Gastroesophageal sphincter (tissue), 3 donors: ENCODE measurements at regions not wholly inside any gene's neighbourhood (a gene's known extent, or its start where the extent isn't known, plus 50 kb on each side); places are given as distances from the start of the nearest gene placed in this dataset.

Experiments
- EP300 ChIP-seq: sonication (generic); formaldehyde crosslinking; IDR thresholded peaks from one replicate; pipeline ENCODE4 v1.6.1; 2017; ENCODE audit warnings: antibody characterized with exemption, mild to moderate bottlenecking
- POLR2A ChIP-seq, 2 donors: fragments of 450-650 bp; IDR thresholded peaks; one replicate each; pipeline ENCODE4 v1.6.1; 2017; ENCODE audit warnings: antibody characterized with exemption in 2 of 2, mild to moderate bottlenecking in 2 of 2, moderate library complexity in 1 of 2
- POLR2AphosphoS5 ChIP-seq: sonication (generic); formaldehyde crosslinking; IDR thresholded peaks from one replicate; pipeline ENCODE4 v1.6.1; 2017; ENCODE audit warnings: antibody characterized with exemption
- TF ChIP-seq, protein P1 (sequence below), 4 experiments: fragments of 200-600 bp in 2 of 4; fragments of 450-650 bp in 2 of 4; sonication (generic) in 1 of 4; IDR thresholded peaks; one replicate each; pipeline ENCODE4 v1.5.1; 2017 to 2019; ENCODE audit warnings: antibody characterized with exemption in 4 of 4, mild to moderate bottlenecking in 2 of 4, moderate library complexity in 2 of 4

DNA sequence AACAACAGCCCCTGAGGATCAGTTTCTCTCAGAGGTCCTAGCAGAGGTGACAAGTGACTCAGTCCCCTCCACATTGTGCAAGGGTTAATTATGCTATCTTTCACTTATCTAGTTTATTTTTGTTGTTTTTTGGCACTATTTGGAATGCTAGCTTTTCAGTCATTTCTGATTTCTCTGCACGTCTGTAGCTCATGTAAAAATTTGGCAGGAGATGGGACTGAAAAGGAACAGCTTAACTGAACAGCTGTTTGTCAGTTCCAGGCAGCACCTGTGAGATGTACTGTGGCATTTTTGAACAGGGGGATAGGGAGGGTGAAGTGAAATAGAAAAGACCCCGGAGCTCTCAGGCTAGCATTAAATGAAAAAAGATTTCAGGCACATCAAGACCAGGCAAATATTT, 313.5 kb downstream of the SUCLA2 start:
- TF ChIP-seq, protein P1, sequence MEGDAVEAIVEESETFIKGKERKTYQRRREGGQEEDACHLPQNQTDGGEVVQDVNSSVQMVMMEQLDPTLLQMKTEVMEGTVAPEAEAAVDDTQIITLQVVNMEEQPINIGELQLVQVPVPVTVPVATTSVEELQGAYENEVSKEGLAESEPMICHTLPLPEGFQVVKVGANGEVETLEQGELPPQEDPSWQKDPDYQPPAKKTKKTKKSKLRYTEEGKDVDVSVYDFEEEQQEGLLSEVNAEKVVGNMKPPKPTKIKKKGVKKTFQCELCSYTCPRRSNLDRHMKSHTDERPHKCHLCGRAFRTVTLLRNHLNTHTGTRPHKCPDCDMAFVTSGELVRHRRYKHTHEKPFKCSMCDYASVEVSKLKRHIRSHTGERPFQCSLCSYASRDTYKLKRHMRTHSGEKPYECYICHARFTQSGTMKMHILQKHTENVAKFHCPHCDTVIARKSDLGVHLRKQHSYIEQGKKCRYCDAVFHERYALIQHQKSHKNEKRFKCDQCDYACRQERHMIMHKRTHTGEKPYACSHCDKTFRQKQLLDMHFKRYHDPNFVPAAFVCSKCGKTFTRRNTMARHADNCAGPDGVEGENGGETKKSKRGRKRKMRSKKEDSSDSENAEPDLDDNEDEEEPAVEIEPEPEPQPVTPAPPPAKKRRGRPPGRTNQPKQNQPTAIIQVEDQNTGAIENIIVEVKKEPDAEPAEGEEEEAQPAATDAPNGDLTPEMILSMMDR (IDR thresholded peaks at IDR 0.05) = no peak
- TF ChIP-seq POLR2AphosphoS5 = no peak
- no peak for TF ChIP-seq POLR2A (IDR thresholded peaks at IDR 0.05)
- no peak for TF ChIP-seq EP300
